NB4 (cell line): ENCODE measurements at regions not wholly inside any gene's neighbourhood (a gene's known extent, or its start where the extent isn't known, plus 50 kb on each side); places are given as distances from the start of the nearest gene placed in this dataset.

Experiments used
- CTCF ChIP-seq: IDR thresholded peaks from one replicate; pipeline ENCODE4 v1.5.1; 2012; ENCODE audit warnings: low read depth, low read length
- MAX ChIP-seq: IDR thresholded peaks from 2 replicates; pipeline ENCODE4 v1.6.1; 2011; ENCODE audit warnings: low read depth, low read length
- MYC ChIP-seq: IDR thresholded peaks from 2 replicates; pipeline ENCODE4 v1.6.1; 2011; ENCODE audit warnings: low read depth, low read length
- POLR2A ChIP-seq: IDR thresholded peaks from 2 replicates; pipeline ENCODE4 v1.6.1; 2011; ENCODE audit warnings: mild to moderate bottlenecking; ENCODE audit not compliant: insufficient read length; ENCODE audit errors: extremely low read depth

GRCh38 chr20:51162015-51162414, 139.1 kb upstream of the KCNG1 start:
- TF ChIP-seq CTCF (no peak), POLR2A (no peak), MYC (no peak), MAX (no peak)
